GM12864 (cell line): ENCODE measurements at regions not wholly inside any gene's neighbourhood (a gene's known extent, or its start where the extent isn't known, plus 50 kb on each side); places are given as distances from the start of the nearest gene placed in this dataset.

Experiments
- DNase-seq: peaks from one replicate; pipeline ENCODE4 v3.0.0-alpha.2; 2011; ENCODE audit warnings: low read depth
- H3K4me3 ChIP-seq: 2 replicates; pipeline ENCODE4 v1.5.1; 2011; ENCODE audit warnings: mild to moderate bottlenecking, low read depth, low read length, control low read depth
- TF ChIP-seq, protein P1 (sequence below): IDR thresholded peaks from 2 replicates; pipeline ENCODE4 v1.5.1; 2011; ENCODE audit warnings: low read depth, mild to moderate bottlenecking, moderate library complexity, low read length, control low read depth, inconsistent platforms; ENCODE audit errors: missing control alignments

DNA sequence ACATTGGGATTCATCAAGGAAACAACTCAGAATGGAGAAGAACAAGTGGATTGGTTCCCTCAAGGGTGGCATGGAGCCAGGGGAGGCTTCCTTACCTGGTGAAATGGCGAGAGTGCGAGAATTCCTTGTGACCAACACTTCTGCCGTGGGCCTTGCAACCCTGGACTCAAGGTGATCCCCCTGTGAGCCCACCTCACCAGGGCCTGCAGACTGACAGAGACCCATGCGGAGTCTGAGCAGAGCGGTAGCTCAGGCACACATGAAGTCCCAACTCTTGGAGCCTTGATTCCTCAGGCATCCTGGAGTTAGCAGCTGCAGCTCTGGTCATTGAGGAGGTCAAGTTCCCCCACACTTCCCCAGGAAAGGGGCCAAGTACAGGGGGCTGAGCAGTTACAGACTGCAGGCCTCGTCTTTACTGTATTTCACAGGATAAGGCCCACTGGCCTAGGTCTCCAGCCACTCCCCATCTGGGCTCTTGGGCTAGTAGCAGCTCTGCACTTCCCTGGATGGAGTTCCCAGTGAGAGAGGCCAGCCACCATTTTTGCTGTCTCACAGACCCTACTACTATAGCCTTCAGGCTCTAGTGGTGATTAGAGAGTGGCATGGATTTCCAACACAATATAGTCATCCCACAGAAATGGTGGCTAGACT is 269.5 kb upstream of the DCBLD2 start:
- TF ChIP-seq, protein P1, sequence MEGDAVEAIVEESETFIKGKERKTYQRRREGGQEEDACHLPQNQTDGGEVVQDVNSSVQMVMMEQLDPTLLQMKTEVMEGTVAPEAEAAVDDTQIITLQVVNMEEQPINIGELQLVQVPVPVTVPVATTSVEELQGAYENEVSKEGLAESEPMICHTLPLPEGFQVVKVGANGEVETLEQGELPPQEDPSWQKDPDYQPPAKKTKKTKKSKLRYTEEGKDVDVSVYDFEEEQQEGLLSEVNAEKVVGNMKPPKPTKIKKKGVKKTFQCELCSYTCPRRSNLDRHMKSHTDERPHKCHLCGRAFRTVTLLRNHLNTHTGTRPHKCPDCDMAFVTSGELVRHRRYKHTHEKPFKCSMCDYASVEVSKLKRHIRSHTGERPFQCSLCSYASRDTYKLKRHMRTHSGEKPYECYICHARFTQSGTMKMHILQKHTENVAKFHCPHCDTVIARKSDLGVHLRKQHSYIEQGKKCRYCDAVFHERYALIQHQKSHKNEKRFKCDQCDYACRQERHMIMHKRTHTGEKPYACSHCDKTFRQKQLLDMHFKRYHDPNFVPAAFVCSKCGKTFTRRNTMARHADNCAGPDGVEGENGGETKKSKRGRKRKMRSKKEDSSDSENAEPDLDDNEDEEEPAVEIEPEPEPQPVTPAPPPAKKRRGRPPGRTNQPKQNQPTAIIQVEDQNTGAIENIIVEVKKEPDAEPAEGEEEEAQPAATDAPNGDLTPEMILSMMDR: no peak
- DNase-seq: no peak
- H3K4me3 ChIP-seq: no peak overlapping the region

DNA sequence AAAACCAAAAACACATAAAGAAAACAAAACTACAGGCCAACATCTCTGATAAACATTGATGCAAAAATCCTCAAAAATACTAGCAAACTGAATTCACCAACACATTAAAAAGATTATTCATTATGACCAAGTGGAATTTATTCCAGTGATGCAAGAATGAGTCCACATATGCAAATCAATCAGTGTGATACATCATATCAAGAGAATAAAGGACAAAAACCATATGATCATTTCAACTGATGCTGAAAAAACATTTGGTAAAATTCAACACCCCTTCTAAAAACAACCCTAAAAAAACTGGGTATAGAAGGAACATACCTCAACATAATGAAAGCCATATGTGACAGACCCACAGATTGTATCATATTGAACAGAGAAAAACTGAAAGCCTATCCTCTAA is 265.6 kb upstream of the DCBLD2 start:
- no peak for DNase-seq
- TF ChIP-seq, protein P1: no peak
- no peak overlapping the region for H3K4me3 ChIP-seq

DNA sequence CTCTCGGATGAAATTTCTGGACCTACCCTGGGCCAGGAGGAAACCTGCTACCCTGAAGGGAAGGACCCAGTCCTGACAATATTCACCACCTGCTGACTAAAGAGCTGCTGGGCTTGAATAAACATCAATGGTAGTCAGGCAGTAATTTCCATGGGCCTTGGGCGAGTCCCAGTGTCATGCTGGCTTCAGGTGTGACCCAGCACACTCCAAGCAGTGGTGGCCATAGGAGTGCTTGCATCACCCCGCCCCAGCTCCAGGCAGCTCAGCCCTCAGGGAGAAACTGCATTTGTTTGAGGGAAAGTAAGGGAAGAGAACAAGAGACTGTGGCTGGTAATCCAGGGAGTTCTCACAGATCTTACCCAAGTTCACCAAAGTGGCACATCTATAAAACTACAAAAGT is 261.8 kb upstream of the DCBLD2 start:
- TF ChIP-seq, protein P1: no peak
- H3K4me3 ChIP-seq: no peak overlapping the region
- no peak for DNase-seq

DNA sequence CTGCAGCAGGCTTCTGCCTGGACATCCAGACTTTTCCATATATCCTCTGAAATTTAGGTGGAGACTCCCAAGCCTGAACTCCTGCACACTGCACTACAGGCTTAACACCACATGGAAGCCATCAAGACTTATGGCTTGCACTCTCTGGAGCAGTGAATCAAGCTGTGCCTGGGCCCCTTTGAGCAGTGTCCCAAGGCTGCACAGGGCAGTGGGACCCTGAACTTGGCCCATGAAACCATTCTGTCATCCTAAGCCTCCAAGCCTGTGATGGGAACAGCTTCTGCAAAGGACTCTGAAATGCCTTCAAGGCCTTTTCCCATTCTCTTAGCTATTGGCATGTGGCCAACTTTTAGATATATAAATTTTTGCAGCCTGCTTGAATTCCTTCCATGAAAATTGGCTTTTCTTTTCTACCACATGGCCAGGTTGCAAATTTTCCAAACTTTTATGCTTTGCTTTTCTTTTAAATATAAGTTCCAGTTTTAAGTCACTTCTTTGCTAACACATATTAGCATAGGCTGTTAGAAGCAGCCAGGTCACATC is 257.8 kb upstream of the DCBLD2 start:
- TF ChIP-seq, protein P1: no peak
- no peak for DNase-seq

DNA sequence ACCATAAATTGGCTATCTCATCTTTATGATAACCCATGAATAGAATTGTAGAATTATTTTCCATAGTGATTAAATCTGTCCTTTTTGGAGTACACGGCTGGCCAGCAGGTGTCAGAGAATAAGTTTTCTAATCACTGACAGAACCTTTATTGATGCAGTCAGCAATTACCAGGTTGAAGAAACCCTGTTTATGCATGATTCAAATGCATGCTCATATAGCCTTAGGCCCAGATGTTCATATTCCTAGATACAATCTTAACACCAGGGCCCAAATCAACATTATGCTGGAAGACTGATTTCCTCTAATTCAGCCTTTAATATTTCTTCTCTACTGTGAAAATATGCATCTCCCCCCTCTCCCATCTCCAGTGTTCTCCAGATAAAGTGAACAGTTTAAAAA is 243.5 kb upstream of the DCBLD2 start:
- H3K4me3 ChIP-seq: no peak overlapping the region
- TF ChIP-seq, protein P1: no peak
- DNase-seq: no peak

More for the DNA sequence above, 257.8 kb upstream of the DCBLD2 start:
- no peak overlapping the region for H3K4me3 ChIP-seq

DNA sequence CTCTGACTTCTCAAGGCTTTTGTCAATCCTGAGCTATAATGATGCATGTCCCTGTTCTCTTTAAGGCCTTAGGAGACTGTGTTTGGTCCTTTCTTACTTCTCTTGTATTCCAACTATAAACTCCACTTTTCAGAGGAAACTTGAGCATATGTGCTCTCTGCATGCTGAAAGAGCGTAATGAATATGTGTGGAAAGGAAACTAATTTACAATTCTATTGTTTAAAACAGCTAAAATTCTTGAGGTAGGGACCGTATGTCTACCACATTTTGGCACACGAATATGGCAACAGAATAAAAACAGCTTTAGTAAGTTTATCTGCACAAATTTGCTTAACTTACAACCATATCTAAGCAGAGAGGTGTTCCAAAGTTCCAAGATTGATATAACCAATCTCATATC is 242.0 kb upstream of the DCBLD2 start:
- DNase-seq: no peak
- TF ChIP-seq, protein P1: no peak
- H3K4me3 ChIP-seq: no peak overlapping the region

DNA sequence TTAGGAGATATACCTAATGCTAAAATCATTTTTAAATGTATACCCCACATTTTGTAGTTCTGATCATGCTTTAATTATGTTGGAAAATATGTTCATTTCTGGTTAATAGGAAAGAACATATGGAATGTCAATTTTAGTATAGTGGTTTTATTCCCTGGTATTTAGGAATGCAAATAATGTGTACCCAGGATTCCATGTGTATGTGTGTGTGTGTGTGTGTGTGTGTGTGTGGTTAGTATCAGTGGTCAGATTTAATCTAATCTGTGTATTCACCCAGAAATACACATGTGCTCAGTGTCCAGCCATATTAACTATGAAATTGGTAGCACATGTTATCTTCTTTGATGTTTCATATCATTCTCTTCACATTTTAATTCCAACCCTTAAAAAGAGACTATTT is 233.5 kb upstream of the DCBLD2 start:
- H3K4me3 ChIP-seq: no peak overlapping the region
- DNase-seq: no peak
- TF ChIP-seq, protein P1: no peak
